HG02885 (cell line): ENCODE measurements at regions not wholly inside any gene's neighbourhood (a gene's known extent, or its start where the extent isn't known, plus 50 kb on each side); places are given as distances from the start of the nearest gene placed in this dataset.
"Not testable (repeated sequence)": the region's sequence is repeated elsewhere in the genome, so short reads cannot be mapped to it uniquely, and the experiment has no call there.

Experiments used
- ATAC-seq: cut with Tn5 transposase; IDR thresholded peaks from one replicate; pipeline ENCODE4 v1.9.1; 2021; ENCODE audit warnings: mild to moderate bottlenecking; ENCODE audit not compliant: unreplicated experiment, poor library complexity

DNA sequence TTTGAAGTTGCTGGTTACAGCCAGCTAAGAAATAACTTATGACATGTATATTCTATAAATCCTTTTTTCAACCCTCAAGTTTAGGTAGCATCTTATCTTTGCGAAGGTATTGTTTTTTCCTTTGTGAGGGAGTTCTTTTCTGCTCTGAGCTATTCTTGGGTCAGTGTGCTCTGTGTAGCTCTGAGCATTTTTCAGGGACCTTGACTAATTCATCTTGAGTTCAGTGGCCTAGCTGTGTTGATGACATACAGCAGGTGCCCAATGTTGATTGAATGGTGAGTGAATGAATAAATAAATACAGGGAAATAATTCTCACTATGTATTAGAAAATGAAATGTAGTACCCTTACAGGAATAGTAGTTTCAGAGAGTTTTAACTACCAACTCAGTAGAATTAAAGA, 335.3 kb downstream of the IL20RB start:
- ATAC-seq: no peak

DNA sequence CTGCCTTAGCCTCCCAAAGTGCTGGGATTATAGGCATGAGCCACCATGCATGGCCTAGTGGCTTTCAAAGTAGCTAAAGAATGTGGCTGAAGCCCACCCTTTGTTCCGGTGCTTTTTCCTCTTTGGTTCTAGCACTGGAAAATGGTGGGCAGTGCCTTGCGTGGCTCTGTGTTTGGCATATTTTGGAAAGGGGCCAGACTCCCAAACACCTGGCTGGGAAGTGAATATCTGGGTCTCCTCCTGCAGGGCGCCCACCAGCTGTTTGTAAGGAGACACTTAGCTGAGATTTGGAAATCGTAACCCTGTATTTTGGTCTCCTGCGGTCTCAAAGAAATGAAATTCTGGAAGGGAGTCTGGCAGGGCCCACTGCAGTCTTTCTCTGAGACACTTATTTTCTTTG, 336.4 kb downstream of the IL20RB start:
- ATAC-seq: no peak

DNA sequence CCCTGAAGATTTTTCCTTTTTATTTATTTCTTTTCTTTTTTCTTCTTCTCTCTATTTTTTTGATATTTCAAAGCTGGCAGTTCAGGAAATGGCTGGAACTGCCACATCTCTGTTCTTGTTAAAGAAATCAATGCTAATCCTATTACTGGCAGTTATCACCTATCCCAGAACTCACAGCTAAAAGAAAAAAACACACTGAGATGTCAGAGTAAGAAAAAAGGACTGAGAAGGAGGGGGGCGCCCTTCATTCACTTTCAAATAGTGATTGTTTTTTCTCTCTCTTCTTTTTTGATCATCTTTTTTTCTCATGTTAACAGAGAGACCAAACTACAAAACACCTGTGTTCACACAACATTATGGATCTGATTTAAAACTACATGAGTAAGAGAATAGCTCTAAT, 337.1 kb downstream of the IL20RB start:
- ATAC-seq: no peak

DNA sequence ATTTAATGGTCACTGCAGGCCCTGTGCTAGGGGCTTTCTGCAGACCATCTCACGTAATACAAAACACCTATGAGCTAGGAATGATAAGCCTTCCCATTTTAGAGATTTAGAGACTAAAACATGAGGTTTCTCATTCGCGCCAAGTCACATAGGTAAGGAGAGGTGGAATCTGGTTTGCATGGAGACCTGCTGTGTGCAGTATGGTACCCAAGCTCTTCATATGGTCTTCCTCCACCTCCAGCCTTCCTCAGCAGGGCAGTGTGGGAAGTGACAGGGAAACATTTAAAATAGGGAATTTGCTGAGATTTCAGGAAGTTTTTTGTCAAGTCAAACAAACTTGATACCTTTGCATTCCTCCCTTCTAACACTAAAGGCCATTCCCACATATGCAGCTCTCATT, 337.6 kb downstream of the IL20RB start:
- ATAC-seq: no peak

DNA sequence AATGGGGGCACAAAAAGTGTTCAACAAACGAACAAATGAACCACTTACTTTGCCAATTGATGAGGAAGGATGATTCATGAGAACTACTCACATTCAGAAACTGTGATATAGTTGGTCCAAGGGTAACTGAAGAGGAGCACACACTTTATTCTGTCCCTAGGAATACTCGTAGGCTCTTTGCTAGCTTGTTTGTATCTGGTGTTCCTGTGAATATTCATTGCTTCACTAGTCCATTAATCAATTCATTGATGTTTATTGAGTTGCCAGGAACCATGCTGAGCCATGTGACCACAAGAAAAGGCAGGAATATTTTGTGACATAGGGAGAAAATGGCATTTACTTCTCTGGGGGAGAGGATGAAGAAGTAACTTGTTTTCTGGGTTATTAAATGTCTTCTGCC, 338.3 kb downstream of the IL20RB start:
- ATAC-seq: no peak

DNA sequence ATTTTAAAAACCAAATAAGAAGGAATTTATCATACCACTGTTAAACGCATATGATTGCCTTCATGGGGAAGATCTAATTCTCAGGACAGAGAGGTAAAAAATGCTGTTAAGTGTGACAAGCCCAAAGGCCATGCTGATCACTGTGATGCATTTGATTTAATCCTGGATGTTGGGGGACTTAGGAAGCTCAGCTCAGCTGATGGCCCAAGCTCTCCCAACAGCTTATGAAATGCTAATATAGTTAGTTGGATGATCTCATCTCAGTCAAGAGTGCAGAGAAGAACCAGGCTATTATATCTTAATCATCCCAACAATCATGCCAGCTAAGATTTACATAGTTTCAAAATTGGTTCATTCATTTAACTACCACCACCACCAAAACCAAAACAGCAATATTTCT, 340.0 kb downstream of the IL20RB start:
- ATAC-seq: no peak

DNA sequence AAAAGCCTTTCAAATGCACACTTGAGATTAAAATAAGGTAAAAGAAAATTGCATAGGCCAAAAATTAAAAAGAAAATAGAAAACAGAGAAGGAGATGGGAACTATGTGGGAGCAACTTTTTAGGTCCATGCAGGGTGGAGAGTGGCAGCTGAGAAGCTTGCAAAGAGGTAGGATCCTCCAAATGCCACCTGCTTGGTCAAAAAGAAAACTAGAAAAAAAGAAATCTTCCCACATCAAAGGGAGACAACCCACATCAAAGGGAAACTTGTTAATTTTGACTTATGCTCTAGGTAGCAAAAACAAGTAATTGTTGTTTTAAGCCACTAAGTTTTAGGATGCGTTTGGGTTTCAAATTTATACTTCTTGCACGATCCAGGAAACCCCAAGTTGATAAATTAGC, 342.9 kb downstream of the IL20RB start:
- ATAC-seq: no peak

DNA sequence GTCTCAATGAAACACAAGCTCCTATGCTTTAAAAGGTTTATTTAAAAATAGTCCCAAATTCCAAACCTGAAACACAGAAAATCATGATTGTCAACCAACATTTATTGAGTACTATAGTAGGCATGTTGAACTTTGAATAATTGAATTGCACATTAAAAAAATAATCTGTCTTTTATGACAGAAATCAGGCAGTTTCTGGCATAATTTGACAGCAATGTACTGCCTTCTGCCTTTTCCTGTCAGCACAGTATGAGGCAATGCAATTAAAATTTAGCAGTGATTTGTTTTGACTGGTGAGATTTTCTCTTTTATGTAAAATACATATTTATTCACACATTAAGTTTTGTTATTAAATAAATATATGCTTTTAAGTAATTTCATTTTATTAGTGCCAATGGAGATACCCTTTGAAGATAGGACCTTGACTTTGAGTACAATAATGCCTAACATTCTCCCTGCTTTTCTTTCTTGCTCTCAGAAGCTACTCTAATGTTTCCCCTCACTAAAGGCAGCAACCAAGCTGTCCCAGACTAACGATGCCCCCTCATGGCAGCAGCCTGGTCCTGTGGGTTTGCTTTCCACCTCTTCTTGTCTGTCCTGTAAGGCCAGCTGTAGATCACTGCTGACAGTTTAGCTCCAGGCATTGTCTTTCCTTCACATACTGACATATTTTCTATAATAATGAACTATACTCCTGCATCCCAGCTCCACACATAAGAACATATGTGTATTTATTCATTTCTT, 346.7 kb downstream of the IL20RB start:
- no peak for ATAC-seq

DNA sequence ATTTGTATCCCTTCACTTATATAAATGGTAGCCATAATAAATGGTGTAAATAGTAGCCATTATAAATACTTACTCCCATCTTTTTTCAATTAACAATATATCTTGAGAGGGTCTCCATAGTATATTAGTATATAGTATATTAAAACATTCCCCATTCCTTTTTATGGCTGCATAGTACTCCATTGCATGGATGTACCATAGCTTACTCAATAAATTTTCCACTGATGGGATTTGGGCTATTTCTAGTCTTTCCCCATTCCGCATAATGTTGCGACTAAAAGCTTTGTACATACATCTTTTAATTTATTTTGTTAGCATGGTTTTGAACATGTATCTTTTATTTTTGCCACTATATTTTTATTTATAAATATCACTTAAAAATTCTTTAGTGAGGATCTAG, 366.3 kb downstream of the IL20RB start:
- ATAC-seq: no peak

DNA sequence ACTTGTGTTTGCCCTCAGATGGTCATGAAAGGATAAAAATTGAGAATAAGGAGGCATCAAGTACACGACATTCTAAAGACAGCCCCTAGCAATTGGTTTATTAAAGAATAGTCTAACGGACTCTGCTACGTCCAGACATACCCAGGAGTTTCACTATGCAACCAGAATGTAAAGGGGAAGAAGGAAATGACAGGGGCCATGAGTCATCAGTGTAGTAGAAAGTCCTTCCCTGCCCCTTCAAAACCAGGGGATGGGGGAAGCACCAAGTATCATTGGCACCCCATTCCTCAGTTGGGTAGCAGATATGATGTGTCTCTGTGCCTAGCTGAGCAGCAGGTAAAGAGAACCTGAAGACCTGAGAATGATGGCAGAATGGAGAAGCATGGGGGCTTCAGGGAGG, 367.4 kb downstream of the IL20RB start:
- peak; percentile 53 for ATAC-seq

DNA sequence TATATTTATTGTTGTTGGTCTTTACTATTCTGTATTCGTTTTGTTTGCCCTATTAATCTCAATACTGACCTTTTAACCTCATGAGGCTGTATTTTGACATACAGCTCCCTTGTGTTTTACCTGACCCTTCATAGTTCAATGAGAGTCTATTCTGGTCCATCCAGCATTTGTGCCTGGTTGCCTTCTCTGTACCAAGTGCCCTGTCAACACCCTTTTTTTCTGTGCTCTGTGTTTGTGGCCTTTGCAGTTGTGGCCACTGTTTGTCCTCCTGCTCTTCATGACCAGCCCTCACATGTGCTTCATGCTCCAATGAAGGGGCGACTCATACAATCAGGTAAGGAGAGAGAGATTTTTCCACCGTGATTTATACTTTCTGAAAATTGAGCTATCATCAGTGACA, 368.2 kb downstream of the IL20RB start:
- no peak for ATAC-seq

DNA sequence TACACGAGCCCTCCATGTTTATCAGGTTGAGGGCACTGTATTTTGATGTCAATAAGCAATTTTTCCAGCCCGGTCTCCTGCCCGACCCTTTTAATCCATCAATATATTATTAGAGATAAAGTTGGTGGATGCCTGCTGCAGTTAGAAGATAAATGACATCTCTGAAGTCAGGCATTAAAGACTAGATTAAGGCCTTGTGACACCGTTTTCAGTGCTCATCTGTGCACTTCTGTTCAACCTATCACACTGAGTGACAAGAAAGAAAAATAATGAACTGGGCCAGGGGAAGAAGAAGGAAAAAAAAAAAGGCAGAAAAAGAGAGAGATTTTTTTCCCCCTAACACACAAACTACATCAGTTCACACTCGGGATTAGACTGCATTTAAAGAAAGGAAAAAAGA, 371.8 kb downstream of the IL20RB start:
- no peak for ATAC-seq

DNA sequence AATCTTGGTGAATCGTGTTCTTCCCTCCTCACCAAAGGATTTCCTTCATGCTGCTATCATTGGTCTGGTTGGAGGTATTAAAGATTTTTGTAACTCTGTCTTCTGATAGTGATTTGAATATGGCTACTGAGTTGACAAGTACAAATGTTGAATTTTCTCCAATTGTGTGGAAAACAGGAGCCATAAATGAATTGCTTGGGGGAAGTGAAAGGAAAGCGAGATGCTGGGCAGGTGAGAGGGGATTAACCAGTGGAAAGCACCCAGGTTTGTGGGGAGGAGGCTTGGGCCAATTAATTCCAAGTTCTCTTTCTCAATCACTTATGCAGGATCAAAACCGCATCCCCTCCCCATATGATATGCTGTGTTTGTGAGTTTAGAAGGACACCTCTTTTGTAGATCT, 372.5 kb downstream of the IL20RB start:
- peak; percentile 45 for ATAC-seq

DNA sequence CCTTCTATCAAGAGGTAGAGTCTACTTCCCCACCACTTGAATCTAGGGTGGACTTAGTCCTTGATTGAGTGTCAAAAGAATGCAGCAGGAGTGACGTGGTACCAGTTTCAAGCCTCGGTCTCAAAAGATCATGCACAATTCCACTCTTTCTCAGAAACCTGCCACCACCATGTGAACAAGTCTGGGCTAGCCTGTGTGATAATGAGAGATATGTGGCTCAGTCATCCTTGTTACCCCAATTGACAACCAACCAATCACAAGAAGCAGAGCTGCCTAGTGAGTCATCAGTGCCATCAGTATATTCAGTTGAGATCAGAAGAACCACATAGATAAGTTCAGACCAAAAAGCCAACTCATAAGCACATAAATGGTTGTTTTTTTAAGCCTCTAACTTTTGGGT, 374.5 kb downstream of the IL20RB start:
- ATAC-seq: no peak

DNA sequence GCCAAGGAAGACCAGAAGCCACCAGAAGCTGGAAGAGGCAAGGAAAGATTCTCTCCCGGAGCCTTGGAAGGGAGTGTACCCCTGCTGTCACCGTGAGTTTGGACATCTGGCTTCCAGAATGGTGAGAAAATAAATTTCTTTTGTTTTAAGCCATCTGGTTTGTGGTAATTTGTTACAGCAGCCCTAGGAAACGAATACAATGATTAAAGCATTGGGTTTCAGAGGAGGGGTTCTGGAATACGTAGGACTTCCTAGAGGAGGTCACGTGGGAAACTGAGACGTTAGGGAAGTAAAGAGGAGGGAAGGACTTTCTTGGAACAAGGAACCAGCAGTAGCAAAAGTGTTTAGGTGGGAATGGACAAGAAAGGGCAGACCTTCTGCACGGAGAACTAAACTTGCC, 377.7 kb downstream of the IL20RB start:
- ATAC-seq: no peak

DNA sequence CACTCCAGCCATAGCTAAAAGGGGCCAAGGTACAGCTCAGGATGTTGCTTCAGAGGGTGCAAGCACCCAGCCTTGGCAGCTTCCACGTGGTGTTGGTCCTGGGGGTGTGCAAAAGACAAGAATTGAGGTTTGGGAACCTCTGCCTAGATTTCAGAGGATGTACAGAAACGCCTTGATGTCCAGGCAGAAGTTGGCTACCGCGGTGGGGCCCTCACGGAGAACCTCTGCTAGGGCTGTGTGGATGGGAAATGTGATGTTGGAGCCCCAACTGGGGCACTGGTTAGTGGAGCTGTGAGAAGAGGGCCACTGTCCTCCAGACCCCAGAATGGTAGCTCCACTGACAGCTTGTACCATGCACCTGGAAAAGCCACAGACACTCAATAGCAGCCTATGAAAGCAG, 380.6 kb downstream of the IL20RB start:
- ATAC-seq: not testable (repeated sequence)

DNA sequence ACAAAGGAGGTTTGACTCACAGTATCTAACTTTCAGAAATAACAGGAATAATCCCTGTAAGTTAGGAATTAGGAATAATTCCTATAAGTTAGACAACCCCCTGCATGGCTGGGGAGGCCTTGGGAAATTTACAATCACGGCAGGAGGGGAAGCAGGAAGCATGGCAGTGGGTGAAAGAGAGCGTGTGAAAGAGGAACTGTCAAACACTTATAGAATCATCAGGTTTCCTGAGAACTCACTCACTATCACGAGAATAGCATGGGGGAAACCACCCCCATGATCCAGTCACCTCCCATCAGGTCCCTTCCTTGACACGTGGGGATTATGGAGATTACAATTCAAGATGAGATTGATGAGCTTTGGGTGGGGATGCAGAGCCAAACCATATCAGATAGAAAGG, 385.5 kb downstream of the IL20RB start:
- ATAC-seq: peak; percentile 70

DNA sequence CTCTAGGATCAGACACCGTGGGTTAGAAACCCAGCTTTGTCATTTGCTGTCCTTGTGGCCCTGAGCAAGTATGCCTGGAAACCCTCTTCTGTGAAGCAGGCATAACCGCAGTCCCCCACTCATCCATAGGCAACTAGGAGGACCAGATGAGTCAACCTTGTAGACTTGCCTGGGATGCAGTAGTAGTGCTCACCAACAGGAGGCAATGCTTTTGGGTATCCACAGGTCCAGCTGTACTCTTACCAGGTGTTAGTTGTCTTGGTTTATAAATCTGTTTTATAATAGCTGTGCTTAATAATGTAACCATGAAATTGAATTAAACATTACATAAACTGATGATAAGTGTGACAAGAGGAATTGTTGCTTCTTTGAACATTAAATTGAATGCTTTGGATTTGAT, 389.3 kb downstream of the IL20RB start:
- ATAC-seq: no peak

DNA sequence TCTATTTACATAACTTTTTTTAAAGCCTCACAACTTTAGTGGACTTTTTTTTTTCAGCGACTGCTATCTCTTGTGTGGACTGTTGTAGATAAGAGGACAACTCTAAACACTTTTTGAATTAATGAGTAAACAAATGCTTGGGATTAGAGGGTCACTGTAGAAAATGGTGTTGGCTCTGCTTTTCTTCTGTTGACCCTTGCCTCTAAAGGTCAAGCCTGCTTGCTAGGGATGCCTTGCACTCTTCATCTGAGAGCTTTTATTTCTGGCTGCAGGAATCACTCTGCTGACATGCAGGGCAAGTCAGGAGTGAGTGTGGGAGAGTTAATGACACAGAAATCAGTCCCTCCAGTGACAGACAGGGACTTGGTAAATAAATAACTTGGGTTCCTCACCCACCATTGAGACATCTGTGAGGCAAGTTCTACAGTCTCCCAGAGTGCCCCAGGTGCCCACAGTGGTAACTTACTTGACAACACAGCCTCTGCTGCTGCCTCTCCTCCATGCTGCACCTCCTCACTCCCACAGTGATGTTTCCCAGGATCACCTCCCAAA, 390.1 kb downstream of the IL20RB start:
- ATAC-seq: no peak

DNA sequence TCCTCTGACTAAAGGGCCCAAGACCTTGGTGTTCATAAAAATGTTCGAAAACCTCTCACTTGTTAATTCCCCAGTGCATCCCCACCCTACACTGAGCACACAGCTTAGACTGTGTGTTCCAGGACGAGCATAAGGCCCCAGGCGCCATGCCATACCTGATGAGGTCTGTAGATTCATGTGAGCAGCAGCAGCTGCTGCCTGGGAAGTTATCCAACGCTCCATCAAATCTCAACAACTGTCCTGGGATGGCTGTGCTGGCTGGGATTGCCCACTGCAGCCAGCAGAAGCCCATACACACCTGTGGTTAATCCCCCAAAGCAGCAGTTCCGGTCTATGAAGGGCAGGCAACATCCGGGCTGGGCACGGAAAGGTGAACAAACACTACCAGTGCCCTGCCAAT, 391.2 kb downstream of the IL20RB start:
- no peak for ATAC-seq

DNA sequence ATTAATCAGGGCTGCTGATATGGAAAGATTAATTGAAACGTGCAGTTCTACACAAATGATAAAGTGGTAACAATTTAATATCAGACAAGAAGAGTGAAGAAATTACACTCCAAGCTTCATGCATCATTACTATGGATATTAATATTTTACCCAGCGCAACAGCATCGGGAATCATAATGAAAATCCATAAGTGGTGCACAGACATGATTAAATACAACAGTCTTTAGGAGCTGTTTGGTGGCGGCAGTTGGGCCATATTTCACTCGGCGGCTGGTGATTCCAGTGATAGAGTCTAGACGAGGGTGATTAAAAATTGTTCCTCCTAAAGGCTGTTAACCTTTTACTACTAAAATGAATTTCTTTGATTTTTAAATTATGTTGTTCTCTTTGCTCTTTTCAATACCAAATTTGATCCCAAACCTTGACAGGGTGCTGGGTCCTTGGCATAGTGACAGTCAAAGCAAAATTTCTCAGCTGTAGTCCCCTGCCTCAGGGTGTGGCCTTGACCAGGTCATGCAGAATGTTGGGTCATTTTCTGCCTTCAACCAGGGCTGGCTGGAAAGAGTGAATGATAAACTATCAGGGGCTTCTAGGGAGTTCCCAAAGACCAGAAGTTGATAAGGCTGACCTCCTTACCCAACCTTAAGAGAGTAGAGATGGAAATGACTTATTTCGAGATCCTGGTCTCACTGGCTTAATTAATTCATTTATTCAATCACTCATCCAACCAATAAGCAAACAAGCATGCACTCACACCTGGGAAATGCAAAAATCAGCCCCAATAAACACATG, 392.0 kb downstream of the IL20RB start:
- ATAC-seq: no peak
